ENCODE measurements at regions not wholly inside any gene's neighbourhood (a gene's known extent, or its start where the extent isn't known, plus 50 kb on each side); places are given as distances from the start of the nearest gene placed in this dataset.
"Not testable (repeated sequence)": the region's sequence is repeated elsewhere in the genome, so short reads cannot be mapped to it uniquely, and the experiment has no call there.

DNA sequence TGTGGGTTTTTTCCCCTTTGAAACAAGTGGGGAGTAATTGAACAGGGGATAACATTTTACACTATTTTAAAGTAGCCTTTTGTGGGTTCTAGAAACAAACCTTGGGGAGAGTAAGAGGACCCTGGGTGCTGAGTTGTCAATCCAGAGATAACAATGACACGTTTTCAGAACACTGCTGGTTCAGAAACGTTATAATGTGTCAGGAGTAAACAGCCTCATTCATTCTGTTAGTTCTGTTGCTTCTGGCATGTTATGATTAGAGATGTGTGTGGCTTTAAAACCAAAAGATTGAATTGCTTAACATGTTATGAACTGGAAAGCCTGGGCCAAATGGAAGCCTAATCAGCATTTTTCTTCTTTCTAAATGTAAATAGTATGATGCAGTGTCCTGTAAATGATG is 680.5 kb upstream of the NOVA1 start:
- DNase-seq (ENCODE audit: low read depth): no peak
- TF ChIP-seq, protein P1, sequence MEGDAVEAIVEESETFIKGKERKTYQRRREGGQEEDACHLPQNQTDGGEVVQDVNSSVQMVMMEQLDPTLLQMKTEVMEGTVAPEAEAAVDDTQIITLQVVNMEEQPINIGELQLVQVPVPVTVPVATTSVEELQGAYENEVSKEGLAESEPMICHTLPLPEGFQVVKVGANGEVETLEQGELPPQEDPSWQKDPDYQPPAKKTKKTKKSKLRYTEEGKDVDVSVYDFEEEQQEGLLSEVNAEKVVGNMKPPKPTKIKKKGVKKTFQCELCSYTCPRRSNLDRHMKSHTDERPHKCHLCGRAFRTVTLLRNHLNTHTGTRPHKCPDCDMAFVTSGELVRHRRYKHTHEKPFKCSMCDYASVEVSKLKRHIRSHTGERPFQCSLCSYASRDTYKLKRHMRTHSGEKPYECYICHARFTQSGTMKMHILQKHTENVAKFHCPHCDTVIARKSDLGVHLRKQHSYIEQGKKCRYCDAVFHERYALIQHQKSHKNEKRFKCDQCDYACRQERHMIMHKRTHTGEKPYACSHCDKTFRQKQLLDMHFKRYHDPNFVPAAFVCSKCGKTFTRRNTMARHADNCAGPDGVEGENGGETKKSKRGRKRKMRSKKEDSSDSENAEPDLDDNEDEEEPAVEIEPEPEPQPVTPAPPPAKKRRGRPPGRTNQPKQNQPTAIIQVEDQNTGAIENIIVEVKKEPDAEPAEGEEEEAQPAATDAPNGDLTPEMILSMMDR (IDR thresholded peaks at IDR 0.05; ENCODE audit: insufficient read depth, low read depth, low read length, missing control alignments): no peak
- H3K4me3 ChIP-seq (ENCODE audit: low read length): no peak overlapping the region

DNA sequence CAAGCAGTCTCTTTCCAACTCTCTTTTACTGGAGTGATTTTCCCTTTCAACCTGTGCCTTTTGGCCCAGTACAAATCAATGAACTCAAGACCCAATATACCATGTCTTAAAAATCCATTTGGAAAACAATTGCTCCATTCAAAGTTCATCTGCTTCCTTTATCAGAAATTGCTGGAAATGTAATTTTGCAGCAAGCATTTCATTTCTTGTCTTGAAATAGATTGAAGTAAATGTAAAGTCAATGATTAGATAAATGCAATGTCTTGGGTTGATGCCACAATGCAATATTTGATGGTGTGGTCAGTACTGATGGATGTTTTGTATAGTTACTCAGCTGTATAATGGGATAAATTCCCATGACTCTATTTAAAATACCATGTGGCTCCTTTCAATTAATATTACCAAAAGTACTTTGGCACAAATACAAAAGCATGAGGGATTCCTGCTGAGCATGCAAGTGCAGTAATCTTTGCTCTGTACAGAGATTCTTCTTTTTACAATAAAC is 707.7 kb upstream of the NOVA1 start:
- TF ChIP-seq, protein P1 (IDR thresholded peaks at IDR 0.05; ENCODE audit: insufficient read depth, low read depth, low read length, missing control alignments): no peak
- no peak overlapping the region for H3K4me3 ChIP-seq (ENCODE audit: low read length)
- no peak for DNase-seq (ENCODE audit: low read depth)

DNA sequence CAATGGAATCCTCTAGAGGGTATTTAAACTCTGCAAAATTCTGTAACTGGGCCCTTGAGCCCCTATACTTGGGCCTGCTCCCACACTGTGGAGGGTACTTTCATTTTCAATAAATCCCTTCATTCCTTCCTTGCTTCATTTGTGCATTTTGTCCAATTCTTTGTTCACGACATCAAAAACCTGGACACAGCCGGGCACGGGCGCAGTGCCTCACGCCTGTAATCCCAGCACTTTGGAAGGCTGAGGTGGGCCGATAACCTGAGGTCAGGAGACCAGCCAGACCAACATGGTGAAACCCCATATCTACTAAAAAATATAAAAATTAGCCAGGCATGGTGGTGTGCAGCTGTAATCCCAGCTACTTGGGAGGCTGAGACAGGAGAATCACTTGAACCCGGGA is 714.9 kb upstream of the NOVA1 start:
- not testable (repeated sequence) for DNase-seq (ENCODE audit: low read depth)

DNA sequence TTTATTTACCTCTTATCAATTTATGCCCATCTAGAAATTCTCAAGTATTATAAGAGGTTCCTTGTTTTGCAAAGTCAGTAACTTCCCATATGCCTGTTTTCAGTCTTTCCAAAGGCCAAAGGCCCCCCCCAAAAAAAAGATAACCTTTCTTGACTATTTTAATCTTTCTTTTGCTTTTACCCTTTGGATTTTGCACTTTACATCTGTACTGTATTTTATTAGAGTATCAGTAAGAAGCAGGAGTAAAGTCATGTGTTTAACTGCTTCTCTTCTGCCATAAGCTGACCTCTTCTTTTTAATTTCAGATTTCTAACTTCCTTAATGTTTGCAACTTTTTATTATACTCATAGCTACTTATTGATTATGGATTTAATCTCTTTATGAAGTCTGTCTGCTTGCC is 716.4 kb upstream of the NOVA1 start:
- DNase-seq (ENCODE audit: low read depth): no peak
- H3K4me3 ChIP-seq (ENCODE audit: low read length): no peak overlapping the region
- TF ChIP-seq, protein P1 (IDR thresholded peaks at IDR 0.05; ENCODE audit: insufficient read depth, low read depth, low read length, missing control alignments): no peak

More for the DNA sequence above, 714.9 kb upstream of the NOVA1 start:
- H3K4me3 ChIP-seq (ENCODE audit: low read length): not testable (repeated sequence)

DNA sequence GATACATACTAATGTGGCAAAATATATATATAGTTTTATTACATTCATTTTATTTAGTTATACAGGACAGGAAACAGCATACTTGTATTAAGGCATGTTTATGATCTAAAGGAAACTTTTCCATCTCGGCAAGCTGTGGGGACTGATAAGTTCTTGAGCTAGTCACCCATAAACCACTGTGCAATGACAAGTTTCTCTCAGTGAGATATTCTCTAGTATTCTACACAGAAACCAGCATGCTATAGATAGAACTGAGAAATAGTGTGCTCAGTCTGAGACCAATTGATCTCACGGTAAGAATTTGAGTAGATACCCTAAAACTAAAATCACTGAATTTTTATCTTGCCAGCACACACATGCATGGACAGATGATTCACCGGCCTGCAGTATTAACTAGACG is 717.6 kb upstream of the NOVA1 start:
- TF ChIP-seq, protein P1 (IDR thresholded peaks at IDR 0.05; ENCODE audit: insufficient read depth, low read depth, low read length, missing control alignments): no peak
- no peak overlapping the region for H3K4me3 ChIP-seq (ENCODE audit: low read length)
- DNase-seq (ENCODE audit: low read depth): no peak

DNA sequence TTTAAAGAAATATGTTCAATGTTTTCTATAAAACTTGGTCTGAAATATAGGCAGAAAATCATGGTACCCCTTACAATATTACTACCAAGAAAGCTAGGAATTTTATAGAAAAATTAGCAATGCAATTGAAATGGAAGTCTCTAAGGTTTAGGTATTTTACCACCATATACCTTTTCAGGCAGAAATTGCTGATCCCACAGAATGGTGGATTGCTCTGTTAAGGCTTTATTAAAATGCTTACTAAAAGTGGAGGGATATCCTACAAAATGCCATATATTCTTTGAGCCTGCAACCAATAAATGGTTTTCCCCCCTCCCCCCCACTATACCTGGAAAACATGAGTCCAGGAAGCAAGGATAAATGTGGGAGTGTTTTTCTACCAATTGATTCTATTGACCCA is 718.1 kb upstream of the NOVA1 start:
- TF ChIP-seq, protein P1 (IDR thresholded peaks at IDR 0.05; ENCODE audit: insufficient read depth, low read depth, low read length, missing control alignments): no peak
- DNase-seq (ENCODE audit: low read depth): no peak
- no peak overlapping the region for H3K4me3 ChIP-seq (ENCODE audit: low read length)

DNA sequence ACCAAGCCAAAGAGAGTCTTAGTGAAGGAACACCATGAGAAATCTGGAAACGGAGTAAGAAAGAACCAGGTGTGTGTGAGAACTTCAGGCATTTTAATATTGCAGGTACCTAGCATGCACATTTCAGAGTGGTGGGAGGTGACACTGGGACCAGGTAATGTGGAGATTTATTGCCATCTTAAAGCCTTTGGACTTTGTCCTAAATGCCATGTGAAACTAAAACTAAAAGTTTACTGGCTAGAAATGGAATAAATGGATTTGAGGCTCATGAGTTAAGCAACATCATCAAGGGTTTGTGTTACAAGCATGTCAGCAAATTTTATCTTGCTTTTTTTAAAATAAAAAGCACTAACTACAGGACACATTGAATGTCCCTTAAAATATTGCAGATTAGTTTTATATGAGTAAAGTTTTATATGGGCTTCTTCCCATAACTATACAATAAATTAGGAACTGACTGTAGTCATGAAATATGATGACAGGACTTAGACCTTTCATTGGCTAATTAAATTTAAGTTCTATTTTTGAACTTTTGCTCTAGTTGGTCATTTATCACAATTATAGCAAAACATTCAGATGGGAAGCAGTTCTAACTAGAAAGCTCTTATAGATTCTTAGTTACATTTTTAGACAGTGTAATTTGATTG is 721.1 kb upstream of the NOVA1 start:
- H3K4me3 ChIP-seq (ENCODE audit: low read length): no peak overlapping the region
- TF ChIP-seq, protein P1 (IDR thresholded peaks at IDR 0.05; ENCODE audit: insufficient read depth, low read depth, low read length, missing control alignments): no peak
- no peak for DNase-seq (ENCODE audit: low read depth)

Data from epithelial cell of esophagus (primary cell).